UCSD-AML1 (cell line): ENCODE measurements at regions not wholly inside any gene's neighbourhood (a gene's known extent, or its start where the extent isn't known, plus 50 kb on each side); places are given as distances from the start of the nearest gene placed in this dataset.
"Not testable (repeated sequence)": the region's sequence is repeated elsewhere in the genome, so short reads cannot be mapped to it uniquely, and the experiment has no call there.

Experiments used
- DNase-seq: peaks from one replicate; lab custom pipeline; 2025; ENCODE audit not compliant: unreplicated experiment; lab: John Stamatoyannopoulos, UW

GRCh38 chr15:54843006-54843405, 353.7 kb downstream of the RSL24D1 start:
- no peak for DNase-seq

GRCh38 chr15:54841701-54842305, 354.9 kb downstream of the RSL24D1 start:
- no peak for DNase-seq

GRCh38 chr15:54840621-54841398, 355.9 kb downstream of the RSL24D1 start:
- peak; percentile 10 for DNase-seq

- DNase-seq, result no peak
Measured at GRCh38 chr15:54839379-54839778, 357.4 kb downstream of the RSL24D1 start.

GRCh38 chr15:54836052-54836795, 360.5 kb downstream of the RSL24D1 start:
- DNase-seq, result no peak

GRCh38 chr15:54829821-54830220, 366.9 kb downstream of the RSL24D1 start:
- no peak for DNase-seq

GRCh38 chr15:54820811-54821210, 375.9 kb downstream of the RSL24D1 start:
- DNase-seq, result no peak

GRCh38 chr15:54820098-54820497, 376.6 kb downstream of the RSL24D1 start:
- DNase-seq, result no peak

- no peak for DNase-seq
Measured at GRCh38 chr15:54816401-54816800, 380.3 kb downstream of the RSL24D1 start.

- peak; percentile 16 for DNase-seq
Measured at GRCh38 chr15:54815556-54815955, 381.2 kb downstream of the RSL24D1 start.

GRCh38 chr15:54812383-54812782, 384.4 kb downstream of the RSL24D1 start:
- no peak for DNase-seq

GRCh38 chr15:54810496-54810895, 386.2 kb downstream of the RSL24D1 start:
- DNase-seq, result no peak

GRCh38 chr15:54810031-54810430, 386.7 kb downstream of the RSL24D1 start:
- no peak for DNase-seq

- DNase-seq, result no peak
Measured at GRCh38 chr15:54808321-54808720, 388.4 kb downstream of the RSL24D1 start.

GRCh38 chr15:54803987-54804386, 392.8 kb downstream of the RSL24D1 start:
- DNase-seq, result no peak

GRCh38 chr15:54803134-54803808, 393.5 kb downstream of the RSL24D1 start:
- no peak for DNase-seq

- DNase-seq, result no peak
Measured at GRCh38 chr15:54792526-54792925, 404.2 kb downstream of the RSL24D1 start.

- no peak for DNase-seq
Measured at GRCh38 chr15:54790693-54791092, 406.0 kb downstream of the RSL24D1 start.

GRCh38 chr15:54789376-54789775, 407.4 kb downstream of the RSL24D1 start:
- DNase-seq, result peak; percentile 23

- DNase-seq, result not testable (repeated sequence)
Measured at GRCh38 chr15:54781220-54781619, 415.5 kb downstream of the RSL24D1 start.

GRCh38 chr15:54779271-54779670, 417.5 kb downstream of the RSL24D1 start:
- DNase-seq, result no peak
